Astrocyte (in vitro differentiated cells and primary cell): ENCODE measurements at regions not wholly inside any gene's neighbourhood (a gene's known extent, or its start where the extent isn't known, plus 50 kb on each side); places are given as distances from the start of the nearest gene placed in this dataset.

Source experiments
- EZH2 ChIP-seq: IDR thresholded peaks from 2 replicates; pipeline ENCODE4 v1.6.1; 2012; ENCODE audit warnings: mild to moderate bottlenecking, low read length, inconsistent platforms; ENCODE audit not compliant: insufficient read depth
- TF ChIP-seq, protein P1 (sequence below): IDR thresholded peaks from 2 replicates; pipeline ENCODE4 v1.5.1; 2011; ENCODE audit warnings: low read depth, mild to moderate bottlenecking, inconsistent platforms, low read length, moderate library complexity; ENCODE audit not compliant: insufficient read depth

DNA sequence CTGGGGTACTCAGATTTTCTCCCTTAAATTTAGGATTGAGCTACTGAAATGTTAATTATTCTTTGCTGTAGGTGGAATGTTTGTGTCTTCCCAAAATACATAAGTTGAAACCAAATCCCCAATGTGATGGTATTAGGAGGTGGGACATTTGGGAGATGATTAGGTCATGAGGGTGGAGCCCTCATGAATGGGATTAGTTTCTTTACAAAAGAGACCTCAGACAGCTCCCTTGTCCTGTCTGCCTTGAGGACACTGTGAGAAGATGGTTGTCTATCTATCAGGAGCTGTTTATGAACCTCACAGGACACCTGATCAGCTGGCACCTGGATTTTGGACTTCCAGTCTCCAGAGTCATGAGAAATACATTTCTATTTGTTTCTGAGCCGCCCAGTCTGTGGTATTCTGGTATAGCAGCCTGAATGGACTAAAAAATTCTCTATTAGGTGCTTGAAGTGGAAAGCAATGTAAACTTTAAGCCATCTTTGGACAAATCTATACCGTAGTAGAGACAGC lies 99.2 kb upstream of the UXS1 start:
- TF ChIP-seq, protein P1, sequence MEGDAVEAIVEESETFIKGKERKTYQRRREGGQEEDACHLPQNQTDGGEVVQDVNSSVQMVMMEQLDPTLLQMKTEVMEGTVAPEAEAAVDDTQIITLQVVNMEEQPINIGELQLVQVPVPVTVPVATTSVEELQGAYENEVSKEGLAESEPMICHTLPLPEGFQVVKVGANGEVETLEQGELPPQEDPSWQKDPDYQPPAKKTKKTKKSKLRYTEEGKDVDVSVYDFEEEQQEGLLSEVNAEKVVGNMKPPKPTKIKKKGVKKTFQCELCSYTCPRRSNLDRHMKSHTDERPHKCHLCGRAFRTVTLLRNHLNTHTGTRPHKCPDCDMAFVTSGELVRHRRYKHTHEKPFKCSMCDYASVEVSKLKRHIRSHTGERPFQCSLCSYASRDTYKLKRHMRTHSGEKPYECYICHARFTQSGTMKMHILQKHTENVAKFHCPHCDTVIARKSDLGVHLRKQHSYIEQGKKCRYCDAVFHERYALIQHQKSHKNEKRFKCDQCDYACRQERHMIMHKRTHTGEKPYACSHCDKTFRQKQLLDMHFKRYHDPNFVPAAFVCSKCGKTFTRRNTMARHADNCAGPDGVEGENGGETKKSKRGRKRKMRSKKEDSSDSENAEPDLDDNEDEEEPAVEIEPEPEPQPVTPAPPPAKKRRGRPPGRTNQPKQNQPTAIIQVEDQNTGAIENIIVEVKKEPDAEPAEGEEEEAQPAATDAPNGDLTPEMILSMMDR = no peak
- no peak for TF ChIP-seq EZH2
